SK-N-MC (cell line): ENCODE measurements at regions not wholly inside any gene's neighbourhood (a gene's known extent, or its start where the extent isn't known, plus 50 kb on each side); places are given as distances from the start of the nearest gene placed in this dataset.

Experiments used
- DNase-seq: peaks from one replicate; pipeline ENCODE4 v3.0.0-alpha.2; 2011; ENCODE audit warnings: low read depth, low spot score
- H3K27ac ChIP-seq: fragments of 200-600 bp; sonication (generic); 2 replicates; pipeline ENCODE4 v1.5.1; 2016; ENCODE audit warnings: mixed run types
- H3K36me3 ChIP-seq: fragments of 200-600 bp; sonication (generic); 2 replicates; pipeline ENCODE4 v1.6.1; 2017; ENCODE audit warnings: antibody characterized with exemption, low read length, mixed read lengths; ENCODE audit not compliant: insufficient read depth
- H3K4me3 ChIP-seq: fragments of 200-600 bp; sonication (generic); 2 replicates; pipeline ENCODE4 v1.5.1; 2016
- H3K9ac ChIP-seq: fragments of 200-600 bp; sonication (generic); 2 replicates; pipeline ENCODE4 v1.8.0; 2017; ENCODE audit warnings: mixed run types, mixed read lengths; ENCODE audit not compliant: insufficient read length
- H3K9me3 ChIP-seq: fragments of 200-600 bp; sonication (generic); 2 replicates; pipeline ENCODE4 v1.6.1; 2017; ENCODE audit warnings: low read depth, mild to moderate bottlenecking, antibody characterized with exemption, low read length, moderate library complexity, mixed read lengths
- EZH2 ChIP-seq: fragments of 200-600 bp; sonication (generic); IDR thresholded peaks from one replicate; pipeline ENCODE4 v1.6.1; 2017; ENCODE audit warnings: antibody characterized with exemption
- FOXP2 ChIP-seq: optimal IDR thresholded peaks from 2 replicates; pipeline ENCODE3; 2011; ENCODE audit warnings: mild to moderate bottlenecking, moderate library complexity; ENCODE audit not compliant: insufficient read depth; ENCODE audit errors: extremely low read length, control extremely low read depth
- POLR2AphosphoS5 ChIP-seq: IDR thresholded peaks from 2 replicates; pipeline ENCODE4 v1.6.1; 2012; ENCODE audit warnings: mild to moderate bottlenecking, low read depth, low read length, borderline replicate concordance

GRCh38 chr5:175141421-175141820 is 302.6 kb downstream of the DRD1 start:
- Histone ChIP-seq H3K4me3 (no peak overlapping the region), H3K27ac (no peak overlapping the region), H3K9me3 (0 out of 2 replicates have a peak, but pooled peaks cover 5% of the 10 kb centered on the region), H3K9ac (no peak overlapping the region), H3K36me3 (no peaks in the 10 kb centered on the region)
- no peak for TF ChIP-seq FOXP2
- TF ChIP-seq POLR2AphosphoS5 = no peak
- TF ChIP-seq EZH2 = no peak
- DNase-seq = no peak

GRCh38 chr5:175133185-175133584 is 310.8 kb downstream of the DRD1 start:
- DNase-seq = no peak
- Histone ChIP-seq H3K9me3 (no peaks in the 10 kb centered on the region), H3K36me3 (no peaks in the 10 kb centered on the region), H3K27ac (no peak overlapping the region), H3K9ac (no peak overlapping the region), H3K4me3 (no peak overlapping the region)
- no peak for TF ChIP-seq EZH2
- TF ChIP-seq POLR2AphosphoS5 = no peak
- TF ChIP-seq FOXP2 = no peak

DNA sequence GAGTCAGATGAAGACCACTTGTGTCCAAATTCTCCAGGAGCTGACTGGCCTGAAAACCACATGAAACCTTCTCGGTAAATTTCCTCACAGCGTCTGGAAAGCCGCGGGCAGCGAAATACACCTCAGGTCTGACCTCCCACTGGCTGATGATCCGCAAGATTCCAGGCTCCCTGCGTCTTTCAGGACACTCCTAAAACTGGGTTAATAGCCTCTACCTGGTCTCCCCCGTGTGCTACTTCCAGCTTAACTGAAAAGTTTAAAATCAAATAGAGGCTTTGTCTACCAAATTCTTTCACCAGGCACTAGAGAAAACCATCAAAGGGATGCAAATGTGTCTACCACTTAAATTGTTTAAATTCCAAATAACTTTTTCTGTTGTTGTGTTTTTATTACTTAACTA is 312.6 kb downstream of the DRD1 start:
- DNase-seq = no peak
- Histone ChIP-seq H3K9me3 (no peaks in the 10 kb centered on the region), H3K9ac (no peak overlapping the region), H3K36me3 (no peaks in the 10 kb centered on the region), H3K27ac (no peak overlapping the region), H3K4me3 (no peak overlapping the region)
- TF ChIP-seq FOXP2 (no peak), EZH2 (no peak), POLR2AphosphoS5 (no peak)

GRCh38 chr5:175129619-175130018 is 314.4 kb downstream of the DRD1 start:
- Histone ChIP-seq H3K36me3 (no peaks in the 10 kb centered on the region), H3K9ac (no peak overlapping the region), H3K27ac (no peak overlapping the region), H3K4me3 (no peak overlapping the region), H3K9me3 (no peaks in the 10 kb centered on the region)
- TF ChIP-seq FOXP2 = no peak
- no peak for TF ChIP-seq POLR2AphosphoS5
- TF ChIP-seq EZH2 = no peak
- no peak for DNase-seq

DNA sequence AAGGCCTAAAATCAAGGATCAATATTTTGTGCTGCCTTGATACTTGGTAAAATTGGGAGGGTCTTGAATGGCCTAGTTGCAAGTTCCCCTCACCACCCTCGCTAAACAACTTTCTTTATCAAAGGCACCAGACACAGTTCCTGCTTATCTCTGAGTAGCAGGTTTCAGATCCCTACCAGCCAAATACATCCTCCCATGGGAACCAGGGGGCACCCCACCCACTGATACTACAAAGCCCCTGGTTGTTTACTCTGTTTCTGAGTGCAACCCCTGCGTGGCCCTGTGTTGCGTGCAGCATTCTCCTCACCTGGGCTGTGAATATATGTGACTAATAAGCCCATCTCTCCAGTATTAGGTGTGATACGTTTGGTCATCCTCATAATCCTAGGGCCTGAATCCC is 314.9 kb downstream of the DRD1 start:
- TF ChIP-seq POLR2AphosphoS5 (no peak), EZH2 (no peak), FOXP2 (no peak)
- no peak overlapping the region for H3K9ac ChIP-seq
- no peaks in the 10 kb centered on the region for H3K9me3 ChIP-seq
- H3K36me3 ChIP-seq = no peaks in the 10 kb centered on the region
- H3K27ac ChIP-seq = no peak overlapping the region
- no peak for DNase-seq
- no peak overlapping the region for H3K4me3 ChIP-seq

GRCh38 chr5:175124821-175125220 is 319.2 kb downstream of the DRD1 start:
- Histone ChIP-seq H3K27ac (no peak overlapping the region), H3K9me3 (no peaks in the 10 kb centered on the region), H3K36me3 (no peaks in the 10 kb centered on the region), H3K9ac (no peak overlapping the region), H3K4me3 (no peak overlapping the region)
- TF ChIP-seq FOXP2 (no peak), POLR2AphosphoS5 (no peak), EZH2 (no peak)
- DNase-seq = no peak

DNA sequence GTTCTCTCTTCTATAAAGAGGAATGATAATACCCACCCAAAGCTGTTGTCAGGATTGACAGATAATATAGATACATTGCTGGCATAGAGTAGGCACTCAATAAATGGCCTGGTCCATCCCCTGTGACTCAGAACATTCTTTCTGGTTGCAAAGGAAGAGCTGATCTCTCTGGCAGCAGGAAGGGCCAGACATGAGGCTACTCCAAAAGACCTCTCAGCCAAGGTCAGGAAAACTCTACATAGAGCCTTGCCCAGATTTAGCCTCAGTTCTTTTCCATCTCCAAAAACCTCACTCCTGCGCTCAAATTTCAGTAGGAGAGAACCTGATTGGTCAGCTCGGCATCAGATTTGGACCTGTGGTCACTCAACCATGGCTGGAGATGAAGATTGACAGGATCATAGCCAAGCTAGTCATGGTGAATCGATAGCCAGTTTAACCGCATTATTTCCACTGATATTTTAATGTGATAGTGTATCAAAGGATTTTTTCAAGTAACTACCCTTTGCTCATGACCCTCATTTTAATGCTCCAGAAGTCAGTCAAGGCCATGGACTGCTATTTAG is 319.6 kb downstream of the DRD1 start:
- Histone ChIP-seq H3K36me3 (no peaks in the 10 kb centered on the region), H3K9me3 (no peaks in the 10 kb centered on the region), H3K27ac (no peak overlapping the region), H3K9ac (no peak overlapping the region), H3K4me3 (no peak overlapping the region)
- no peak for DNase-seq
- TF ChIP-seq FOXP2 (no peak), POLR2AphosphoS5 (no peak), EZH2 (no peak)

GRCh38 chr5:175123542-175123941 is 320.4 kb downstream of the DRD1 start:
- H3K36me3 ChIP-seq = no peaks in the 10 kb centered on the region
- no peak overlapping the region for H3K9ac ChIP-seq
- H3K27ac ChIP-seq = no peak overlapping the region
- H3K4me3 ChIP-seq = no peak overlapping the region
- H3K9me3 ChIP-seq = no peaks in the 10 kb centered on the region
- TF ChIP-seq EZH2 (no peak), POLR2AphosphoS5 (no peak)
- no peak for DNase-seq

- no peaks in the 10 kb centered on the region for H3K36me3 ChIP-seq
- H3K27ac ChIP-seq = no peak overlapping the region
- DNase-seq = no peak
- no peaks in the 10 kb centered on the region for H3K9me3 ChIP-seq
- no peak overlapping the region for H3K4me3 ChIP-seq
- TF ChIP-seq EZH2 = no peak
- TF ChIP-seq POLR2AphosphoS5 = no peak
- no peak for TF ChIP-seq FOXP2
- H3K9ac ChIP-seq = no peak overlapping the region
These were observed 322.5 kb downstream of the DRD1 start for GRCh38 chr5:175121457-175121856.
